ENCODE measurements at regions not wholly inside any gene's neighbourhood (a gene's known extent, or its start where the extent isn't known, plus 50 kb on each side); places are given as distances from the start of the nearest gene placed in this dataset.

- no peak for DNase-seq (ENCODE audit: extremely low read depth, low read depth)
Observed at GRCh38 chr6:54632984-54633565, 213.5 kb upstream of the FAM83B start.

DNA sequence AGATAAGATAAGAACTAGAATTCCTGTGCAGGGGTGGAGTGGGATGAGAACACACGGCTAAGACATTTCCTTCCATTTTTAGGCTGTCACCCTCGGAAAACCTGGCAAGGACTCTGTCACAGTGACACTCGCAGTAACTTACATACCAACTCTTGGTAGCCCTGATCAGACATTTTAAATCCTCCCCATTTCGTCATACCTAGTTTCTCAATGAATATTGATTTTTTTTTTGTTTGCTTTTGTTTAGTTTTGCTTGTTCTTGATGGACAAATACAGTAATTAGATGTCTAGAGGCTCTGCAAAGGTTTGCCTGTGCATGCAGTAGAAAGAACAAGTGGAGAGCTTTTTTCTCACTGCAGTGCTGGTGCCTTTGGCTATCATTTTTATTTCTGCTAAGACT is 213.0 kb upstream of the FAM83B start:
- DNase-seq (ENCODE audit: extremely low read depth, low read depth) = no peak

GRCh38 chr6:54640911-54641310 is 205.7 kb upstream of the FAM83B start:
- no peak for DNase-seq (ENCODE audit: extremely low read depth, low read depth)

DNA sequence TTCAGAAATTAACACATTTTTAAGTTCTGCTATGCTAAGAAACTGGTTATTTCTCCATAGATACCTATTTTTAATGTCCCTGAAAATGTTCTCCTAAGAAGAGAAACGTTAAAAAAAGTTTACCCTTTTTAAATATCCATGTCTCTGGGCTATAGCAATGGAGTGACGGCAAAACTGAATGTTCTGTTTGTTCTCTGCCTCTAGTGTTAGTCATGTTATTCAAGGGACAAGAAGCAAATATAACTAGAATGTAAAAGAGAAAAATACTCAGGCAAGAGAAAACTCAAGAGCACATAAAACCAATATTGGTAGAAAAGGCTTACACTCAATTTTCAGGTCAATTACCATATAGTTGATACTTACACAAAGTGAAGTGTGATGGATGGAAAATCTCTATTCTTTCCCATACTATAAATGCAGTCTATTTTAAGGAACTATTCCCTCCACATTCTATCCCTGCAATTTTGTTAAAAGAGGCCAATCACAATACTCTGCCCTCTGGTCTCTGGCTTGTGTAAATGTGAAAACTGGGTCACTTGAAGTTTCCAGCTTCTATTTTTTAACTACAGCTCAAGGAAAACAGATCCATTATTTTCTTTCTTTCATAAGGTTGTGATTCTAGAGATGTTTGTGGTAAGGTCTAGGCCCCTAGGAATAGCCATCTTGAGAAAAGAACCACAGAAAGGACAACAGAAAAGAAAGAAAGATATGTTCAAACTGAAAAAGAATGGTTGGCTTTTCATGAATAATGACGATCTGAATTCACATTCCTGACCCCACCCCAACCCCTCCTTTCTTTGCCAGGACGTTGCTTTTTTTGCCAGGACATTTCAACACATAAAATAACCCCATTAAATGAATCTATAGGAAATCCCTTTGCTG is 200.3 kb upstream of the FAM83B start:
- DNase-seq (ENCODE audit: extremely low read depth, low read depth) = no peak

DNA sequence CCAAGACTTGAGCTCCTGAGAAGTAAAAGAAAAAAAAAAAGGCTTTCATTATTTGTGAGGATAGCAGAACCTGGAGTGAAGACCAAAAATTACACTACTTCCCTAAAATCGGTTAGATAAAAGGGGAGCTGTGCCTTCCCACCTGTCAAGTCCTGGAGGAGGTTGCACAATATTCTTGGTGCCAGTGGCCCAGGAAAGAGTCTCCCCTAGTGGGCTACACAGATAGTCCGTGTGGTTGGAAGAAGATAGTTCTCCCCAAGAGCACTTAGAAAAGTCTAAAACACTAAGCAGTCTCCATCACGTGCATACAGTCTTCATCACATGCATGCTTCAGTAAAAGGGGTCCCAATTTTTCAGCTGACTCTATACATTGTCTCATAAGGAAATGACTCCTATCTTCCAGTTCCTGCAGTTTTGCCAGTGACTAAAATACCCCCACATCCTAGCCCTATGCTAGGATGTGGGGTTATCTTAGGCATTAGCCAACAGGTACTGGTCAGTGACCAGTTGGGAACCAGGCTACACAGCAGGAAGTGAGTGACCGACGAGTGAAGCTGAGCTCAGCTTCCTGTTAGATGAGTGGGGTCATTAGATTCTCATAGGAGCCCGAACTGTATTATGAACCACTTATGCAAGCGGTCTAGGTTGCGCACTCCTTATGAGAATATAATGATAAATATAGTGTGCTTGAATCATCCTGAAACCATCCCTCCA is 199.5 kb upstream of the FAM83B start:
- DNase-seq (ENCODE audit: extremely low read depth, low read depth) = no peak

- DNase-seq (ENCODE audit: extremely low read depth, low read depth) = no peak
Observed at GRCh38 chr6:54654381-54654780, 192.2 kb upstream of the FAM83B start.

DNA sequence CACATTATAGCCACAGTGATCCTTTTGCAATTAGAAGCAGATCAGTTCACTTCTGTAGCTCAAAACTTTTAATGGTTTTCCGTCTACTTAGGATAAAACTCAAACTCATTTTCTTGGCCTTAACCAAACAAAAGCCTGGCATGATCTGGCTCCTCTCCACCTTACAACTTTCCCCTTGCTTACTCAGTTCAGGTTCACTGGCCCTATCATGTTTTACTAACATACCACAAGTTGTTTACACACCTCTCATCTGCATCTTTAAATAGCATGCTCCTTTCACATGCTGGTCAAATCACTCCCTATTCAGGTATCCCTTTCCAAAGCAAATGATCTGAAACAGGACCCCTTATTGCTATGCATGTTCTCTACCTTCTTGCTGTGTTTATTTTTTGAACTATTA is 191.4 kb upstream of the FAM83B start:
- no peak for DNase-seq (ENCODE audit: extremely low read depth, low read depth)

- DNase-seq (ENCODE audit: extremely low read depth, low read depth) = no peak
Observed at GRCh38 chr6:54665278-54665677, 181.3 kb upstream of the FAM83B start.

- DNase-seq (ENCODE audit: extremely low read depth, low read depth) = no peak
Observed at GRCh38 chr6:54680531-54680930, 166.0 kb upstream of the FAM83B start.

GRCh38 chr6:54681267-54681666 is 165.3 kb upstream of the FAM83B start:
- no peak for DNase-seq (ENCODE audit: extremely low read depth, low read depth)

GRCh38 chr6:54681987-54682386 is 164.6 kb upstream of the FAM83B start:
- peak; percentile 25 for DNase-seq (ENCODE audit: extremely low read depth, low read depth)

GRCh38 chr6:54689620-54690019 is 157.0 kb upstream of the FAM83B start:
- DNase-seq (ENCODE audit: extremely low read depth, low read depth) = no peak

GRCh38 chr6:54690596-54690995 is 156.0 kb upstream of the FAM83B start:
- no peak for DNase-seq (ENCODE audit: extremely low read depth, low read depth)

DNA sequence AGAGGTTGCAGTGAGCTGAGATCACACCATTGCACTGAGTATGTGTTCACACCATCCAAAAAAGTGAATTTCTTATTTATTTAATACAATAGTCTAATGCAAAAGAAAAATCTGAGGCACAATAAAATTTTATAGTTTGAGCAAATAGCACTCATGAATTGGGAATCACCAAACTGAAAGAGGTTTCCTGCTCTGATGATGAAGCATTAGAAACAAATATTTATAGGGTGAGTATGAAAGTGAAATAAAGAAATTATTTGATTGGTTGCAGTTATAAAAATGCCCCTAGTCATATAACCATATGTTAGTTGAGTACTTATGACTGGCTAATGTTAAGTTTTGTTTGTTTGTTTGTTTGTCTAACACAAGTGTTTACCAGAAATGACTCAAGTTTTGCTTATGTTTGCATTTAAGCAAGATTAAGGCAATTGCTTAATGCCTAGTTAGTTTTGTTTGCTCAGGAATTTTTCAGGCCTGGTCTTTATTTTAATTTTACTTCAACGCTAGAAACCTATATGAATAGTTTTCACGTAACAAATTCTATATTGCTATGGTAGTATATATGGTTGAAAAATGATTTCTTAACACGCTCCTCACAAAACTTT is 151.5 kb upstream of the FAM83B start:
- no peak for DNase-seq (ENCODE audit: extremely low read depth, low read depth)

GRCh38 chr6:54695815-54696214 is 150.8 kb upstream of the FAM83B start:
- no peak for DNase-seq (ENCODE audit: extremely low read depth, low read depth)

DNA sequence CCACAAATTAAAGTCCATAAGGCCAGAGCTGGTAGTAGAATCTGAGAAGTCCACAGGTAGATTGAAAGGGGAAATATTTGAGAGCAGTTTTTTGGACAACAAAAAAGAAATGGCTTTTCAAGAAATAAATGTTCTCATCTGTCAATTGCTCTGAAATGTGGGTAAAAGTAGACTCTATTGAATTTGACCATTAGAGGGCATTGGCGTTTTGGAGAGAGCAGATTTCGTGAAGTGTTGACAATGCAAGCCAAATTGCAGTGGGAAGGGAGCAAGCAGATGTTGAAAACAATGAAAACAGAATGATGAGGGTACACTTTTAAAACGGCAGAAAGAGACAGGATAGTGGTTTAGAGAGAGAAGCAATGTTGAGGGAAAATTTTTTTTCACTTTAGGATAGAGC is 149.1 kb upstream of the FAM83B start:
- no peak for DNase-seq (ENCODE audit: extremely low read depth, low read depth)

- no peak for DNase-seq (ENCODE audit: extremely low read depth, low read depth)
Observed at GRCh38 chr6:54698974-54699373, 147.6 kb upstream of the FAM83B start.

DNA sequence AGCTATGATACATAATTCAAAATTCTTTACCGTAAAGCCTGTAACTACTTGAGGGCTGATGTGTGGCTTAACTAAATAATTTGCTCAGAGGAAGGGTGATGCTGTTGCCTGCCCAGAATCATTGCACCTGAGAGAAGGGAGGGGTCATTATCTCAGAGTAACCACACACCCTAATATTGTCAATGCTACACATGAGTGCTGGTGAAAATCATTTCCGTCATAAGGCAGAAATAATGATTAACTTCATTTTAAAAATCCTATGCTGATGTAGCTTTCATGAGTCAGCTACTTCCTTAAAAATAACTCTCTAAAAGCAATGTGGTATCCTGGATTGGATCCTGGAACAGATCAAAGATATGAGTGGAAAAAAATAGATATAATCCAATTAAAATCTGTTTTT is 146.4 kb upstream of the FAM83B start:
- DNase-seq (ENCODE audit: extremely low read depth, low read depth) = no peak

DNA sequence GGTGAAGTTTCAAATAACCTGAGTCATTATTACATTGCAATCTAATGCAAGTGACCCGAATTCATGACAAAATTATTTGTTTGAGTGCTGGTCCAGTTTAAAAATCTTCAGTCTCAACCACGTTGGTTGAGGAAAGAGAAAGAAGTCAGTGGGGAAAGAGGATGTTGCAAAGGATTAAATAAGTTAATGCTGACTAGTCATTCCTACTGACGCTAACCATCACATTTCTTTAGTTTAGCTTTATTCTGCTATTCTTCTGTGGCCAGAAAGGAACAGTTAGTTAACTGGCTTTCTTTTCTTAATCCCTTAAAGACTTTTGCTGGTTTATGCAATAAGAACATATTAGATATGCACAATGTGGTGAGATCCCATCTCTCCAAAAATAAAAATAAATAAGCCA is 143.8 kb upstream of the FAM83B start:
- no peak for DNase-seq (ENCODE audit: extremely low read depth, low read depth)

DNA sequence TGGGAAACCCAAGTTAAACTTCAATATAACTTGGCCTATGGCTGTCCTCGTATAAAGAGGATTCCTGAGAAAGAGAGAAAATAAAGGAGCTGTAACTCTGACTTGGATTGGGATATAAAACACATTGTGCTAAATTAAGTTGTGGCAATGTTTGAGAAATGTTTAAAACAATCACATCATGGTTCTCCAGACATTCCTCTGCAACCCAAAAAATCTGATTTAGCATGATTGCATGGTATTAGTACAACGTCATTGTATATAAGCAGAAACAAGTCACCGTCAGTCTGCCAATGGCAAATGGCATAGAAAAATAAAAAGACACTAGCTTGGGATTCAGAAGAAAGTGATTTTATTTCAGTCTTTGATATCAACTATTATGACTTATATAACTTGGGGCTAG is 140.2 kb upstream of the FAM83B start:
- no peak for DNase-seq (ENCODE audit: extremely low read depth, low read depth)

GRCh38 chr6:54706844-54707605 is 139.5 kb upstream of the FAM83B start:
- DNase-seq (ENCODE audit: extremely low read depth, low read depth) = no peak

Measured in NCI-H460 (cell line).